ENCODE measurements at regions not wholly inside any gene's neighbourhood (a gene's known extent, or its start where the extent isn't known, plus 50 kb on each side); places are given as distances from the start of the nearest gene placed in this dataset.

GRCh38 chr11:28659716-28660348 lies 551.6 kb downstream of the METTL15 start:
- no peak for TF ChIP-seq CTCF (IDR thresholded peaks at IDR 0.05; ENCODE audit: borderline replicate concordance, control extremely low read depth, extremely low read depth, insufficient read depth, missing control alignments)
- in situ Hi-C loops (cut with MboI; ENCODE audit: low sequenced_read_pairs, unreplicated experiment), result no loop called here

GRCh38 chr11:28657378-28658030 lies 549.3 kb downstream of the METTL15 start:
- DNase-seq (ENCODE audit: low spot score), result no peak
- in situ Hi-C loops (cut with MboI; ENCODE audit: low sequenced_read_pairs, unreplicated experiment), result no loop called here
- no peak for TF ChIP-seq CTCF (IDR thresholded peaks at IDR 0.05; ENCODE audit: borderline replicate concordance, control extremely low read depth, extremely low read depth, insufficient read depth, missing control alignments)

More at GRCh38 chr11:28659716-28660348, 551.6 kb downstream of the METTL15 start:
- DNase-seq (ENCODE audit: low spot score), result no peak

- no peak for DNase-seq (ENCODE audit: low spot score)
- in situ Hi-C loops (cut with MboI; ENCODE audit: low sequenced_read_pairs, unreplicated experiment), result no loop called here
- TF ChIP-seq CTCF (IDR thresholded peaks at IDR 0.05; ENCODE audit: borderline replicate concordance, control extremely low read depth, extremely low read depth, insufficient read depth, missing control alignments), result no peak
Observed at GRCh38 chr11:28654191-28654590, 546.0 kb downstream of the METTL15 start.

GRCh38 chr11:28649922-28650321 lies 541.7 kb downstream of the METTL15 start:
- in situ Hi-C loops (cut with MboI; ENCODE audit: low sequenced_read_pairs, unreplicated experiment), result no loop called here
- TF ChIP-seq CTCF (IDR thresholded peaks at IDR 0.05; ENCODE audit: borderline replicate concordance, control extremely low read depth, extremely low read depth, insufficient read depth, missing control alignments), result no peak
- DNase-seq (ENCODE audit: low spot score), result no peak

- no peak for TF ChIP-seq CTCF (IDR thresholded peaks at IDR 0.05; ENCODE audit: borderline replicate concordance, control extremely low read depth, extremely low read depth, insufficient read depth, missing control alignments)
- in situ Hi-C loops (cut with MboI; ENCODE audit: low sequenced_read_pairs, unreplicated experiment), result no loop called here
- no peak for DNase-seq (ENCODE audit: low spot score)
Observed at GRCh38 chr11:28636566-28636965, 528.4 kb downstream of the METTL15 start.

- DNase-seq (ENCODE audit: low spot score), result no peak
- no peak for TF ChIP-seq CTCF (IDR thresholded peaks at IDR 0.05; ENCODE audit: borderline replicate concordance, control extremely low read depth, extremely low read depth, insufficient read depth, missing control alignments)
- in situ Hi-C loops (cut with MboI; ENCODE audit: low sequenced_read_pairs, unreplicated experiment), result no loop called here
Observed at GRCh38 chr11:28636033-28636432, 527.8 kb downstream of the METTL15 start.

Measured in GM13976 (cell line).